ENCODE measurements at regions not wholly inside any gene's neighbourhood (a gene's known extent, or its start where the extent isn't known, plus 50 kb on each side); places are given as distances from the start of the nearest gene placed in this dataset.

- no peak for DNase-seq
- no peak for TF ChIP-seq POLR2A (IDR thresholded peaks at IDR 0.05)
- TF ChIP-seq CTCF (IDR thresholded peaks at IDR 0.05) = no peak
- no peak for TF ChIP-seq POLR2AphosphoS5 (IDR thresholded peaks at IDR 0.05)
- whole genome bisulfite sequencing, 2 donors = 78 to 80% methylated on average over 6 of the region's 6 CpGs
- H3K4me3 ChIP-seq = no peak overlapping the region
- no peaks in the 10 kb centered on the region for H3K27me3 ChIP-seq
- no peak overlapping the region for H3K27ac ChIP-seq
- no peak for ATAC-seq (ENCODE audit: low FRiP score in 2 of 2)
- H3K9me3 ChIP-seq = peaks cover 0 to 3% (median 2%) of the 10 kb centered on the region in 4 donors
- peaks cover 0 to 4% (median 0%) of the 10 kb centered on the region in 4 donors for H3K4me1 ChIP-seq
- no peaks in the 10 kb centered on the region for H3K36me3 ChIP-seq
Observed at GRCh38 chr2:71952572-71953188, 195.0 kb downstream of the CYP26B1 start.

- Histone ChIP-seq H3K4me3 (no peak overlapping the region), H3K36me3 (no peaks in the 10 kb centered on the region), H3K27ac (no peak overlapping the region), H3K4me1 (peaks cover 0 to 4% (median 0%) of the 10 kb centered on the region in 4 donors), H3K27me3 (no peaks in the 10 kb centered on the region), H3K9me3 (no peaks in the 10 kb centered on the region)
- WGBS, 2 donors = 88 to 100% methylated on average over 3 of the region's 3 CpGs
- TF ChIP-seq CTCF (IDR thresholded peaks at IDR 0.05) (no peak), POLR2A (IDR thresholded peaks at IDR 0.05) (no peak)
- DNase-seq (no peak), ATAC-seq (ENCODE audit: low FRiP score in 2 of 2) (no peak)
Observed at GRCh38 chr2:71951718-71952404, 195.8 kb downstream of the CYP26B1 start.

GRCh38 chr2:71951083-71951468 is 196.6 kb downstream of the CYP26B1 start:
- TF ChIP-seq POLR2AphosphoS5 (IDR thresholded peaks at IDR 0.05) (no peak), POLR2A (IDR thresholded peaks at IDR 0.05) (no peak), CTCF (IDR thresholded peaks at IDR 0.05) (no peak), EP300 (IDR thresholded peaks at IDR 0.05) (no peak)
- WGBS, 2 donors = 85 to 86% methylated on average over 2 of the region's 2 CpGs
- peaks cover 0 to 4% (median 0%) of the 10 kb centered on the region in 4 donors for H3K4me1 ChIP-seq
- ATAC-seq (ENCODE audit: low FRiP score in 2 of 2) = peak in 1 of 2 donors; percentile 36
- H3K27me3 ChIP-seq = no peaks in the 10 kb centered on the region
- no peak overlapping the region for H3K27ac ChIP-seq
- H3K9me3 ChIP-seq = no peaks in the 10 kb centered on the region
- H3K36me3 ChIP-seq = no peaks in the 10 kb centered on the region
- DNase-seq = no peak
- no peak overlapping the region for H3K4me3 ChIP-seq

GRCh38 chr2:71950256-71951082 is 197.2 kb downstream of the CYP26B1 start:
- Histone ChIP-seq H3K4me3 (no peak overlapping the region), H3K27me3 (no peaks in the 10 kb centered on the region), H3K4me1 (peaks cover 0 to 4% (median 0%) of the 10 kb centered on the region in 4 donors), H3K36me3 (no peaks in the 10 kb centered on the region), H3K9me3 (no peaks in the 10 kb centered on the region), H3K27ac (no peak overlapping the region)
- 58 to 82% methylated on average over 2 to 4 of the region's 4 CpGs for WGBS, 2 donors
- ATAC-seq (ENCODE audit: low FRiP score in 2 of 2) (peak in 1 of 2 donors; percentile 79), DNase-seq (no peak)
- TF ChIP-seq POLR2AphosphoS5 (IDR thresholded peaks at IDR 0.05) = peak in 1 of 2 donors; percentile 75
- no peak for TF ChIP-seq EP300 (IDR thresholded peaks at IDR 0.05)
- no peak for TF ChIP-seq CTCF (IDR thresholded peaks at IDR 0.05)
- TF ChIP-seq POLR2A (IDR thresholded peaks at IDR 0.05) = no peak
